Endothelial cell of umbilical vein (primary cell): ENCODE measurements at regions not wholly inside any gene's neighbourhood (a gene's known extent, or its start where the extent isn't known, plus 50 kb on each side); places are given as distances from the start of the nearest gene placed in this dataset.

Experiments used
- CTCF ChIP-seq, 2 donors: IDR thresholded peaks; 1 replicate in 1 of 2; 2 replicates in 1 of 2; pipeline ENCODE4 v1.5.1; 2011; ENCODE audit warnings: low read length in 2 of 2, mild to moderate bottlenecking in 2 of 2, moderate library complexity in 2 of 2, control low read depth in 1 of 2, inconsistent platforms in 1 of 2, low read depth in 1 of 2; ENCODE audit not compliant: insufficient read depth in 1 of 2; ENCODE audit errors: extremely low read depth in 1 of 2
- EZH2 ChIP-seq: IDR thresholded peaks from 2 replicates; pipeline ENCODE4 v1.6.1; 2012; ENCODE audit warnings: borderline replicate concordance, low read depth, mild to moderate bottlenecking, moderate library complexity, low read length, inconsistent platforms; ENCODE audit not compliant: severe bottlenecking
- FOS ChIP-seq: IDR thresholded peaks from 2 replicates; pipeline ENCODE4 v1.6.1; 2011; ENCODE audit warnings: mild to moderate bottlenecking, low read length, moderate library complexity, borderline replicate concordance; ENCODE audit not compliant: insufficient read depth
- GATA2 ChIP-seq: IDR thresholded peaks from 2 replicates; pipeline ENCODE4 v1.7.0; 2011; ENCODE audit warnings: low read depth, mild to moderate bottlenecking, moderate library complexity, mixed read lengths, low read length; ENCODE audit not compliant: insufficient read length, insufficient read depth
- MAX ChIP-seq: IDR thresholded peaks from 2 replicates; pipeline ENCODE4 v1.6.1; 2011; ENCODE audit not compliant: insufficient read depth, insufficient read length
- POLR2A ChIP-seq: IDR thresholded peaks from 2 replicates; pipeline ENCODE4 v1.6.1; 2012; ENCODE audit warnings: low read depth, mild to moderate bottlenecking, control low read depth, low read length
- POLR2AphosphoS5 ChIP-seq: IDR thresholded peaks from 2 replicates; pipeline ENCODE4 v1.6.1; 2012; ENCODE audit warnings: low read depth, mild to moderate bottlenecking, control low read depth, low read length, moderate library complexity; ENCODE audit not compliant: insufficient read depth

GRCh38 chr1:189150624-189151023, 1327.0 kb downstream of the BRINP3 start:
- TF ChIP-seq FOS (no peak), EZH2 (no peak), CTCF (IDR thresholded peaks at IDR 0.05; ENCODE audit: extremely low read depth in 1 of 2, insufficient read depth in 1 of 2, low read depth in 1 of 2, low read length in 2 of 2) (no peak), POLR2AphosphoS5 (no peak), POLR2A (no peak), GATA2 (no peak), MAX (no peak)
